K562 (cell line): ENCODE measurements at regions not wholly inside any gene's neighbourhood (a gene's known extent, or its start where the extent isn't known, plus 50 kb on each side); places are given as distances from the start of the nearest gene placed in this dataset.

Experiments used
- CHD2 ChIP-seq: IDR thresholded peaks from 2 replicates; pipeline ENCODE4 v1.6.1; 2011; ENCODE audit warnings: low read depth, low read length
- CTCF ChIP-seq, 3 experiments: IDR thresholded peaks in 2 of 3; conservative IDR thresholded peaks in 1 of 3; 2 replicates each; pipeline ENCODE4 v1.5.1; 2011 to 2012; ENCODE audit warnings: low read length in 3 of 3, mild to moderate bottlenecking in 3 of 3, control low read depth in 2 of 3, improper control_type of control experiment in 1 of 3, inconsistent platforms in 1 of 3, low read depth in 1 of 3, mixed read lengths in 1 of 3, moderate library complexity in 1 of 3; ENCODE audit not compliant: insufficient read depth in 2 of 3
- ETV5 ChIP-seq: sonication (generic); formaldehyde crosslinking; IDR thresholded peaks from 2 replicates; pipeline ENCODE4 v1.4.0; 2020; ENCODE audit warnings: low read depth, mild to moderate bottlenecking, missing genetic modification reagents
- ETV6 ChIP-seq, 3 experiments: fragments of 150-350 bp in 1 of 3; sonication (generic) in 1 of 3; formaldehyde crosslinking in 1 of 3; IDR thresholded peaks; 2 replicates each; pipeline versions ENCODE4 v1.6.1 to v1.8.0; 2014 to 2022; ENCODE audit warnings: borderline replicate concordance in 2 of 3, low read depth in 2 of 3, antibody characterized with exemption in 1 of 3, low read length in 1 of 3, mild to moderate bottlenecking in 1 of 3, missing genetic modification reagents in 1 of 3
- EZH2 ChIP-seq: IDR thresholded peaks from 2 replicates; pipeline ENCODE4 v1.6.1; 2012; ENCODE audit warnings: low read depth, mild to moderate bottlenecking, inconsistent platforms, low read length, borderline replicate concordance
- POLR2A ChIP-seq: fragments of 450-650 bp; conservative IDR thresholded peaks from 2 replicates; pipeline ENCODE4 v1.6.1; 2016
- ZNF197 ChIP-seq: fragments of 200-800 bp; sonication (Bioruptor generic); IDR thresholded peaks from 2 replicates; pipeline ENCODE4 v1.6.1; 2016; ENCODE audit warnings: low read depth, missing genetic modification characterization, missing compliant biosample characterization

- TF ChIP-seq ZNF197 (no peak), EZH2 (no peak), POLR2A (no peak), CTCF (IDR thresholded peaks at IDR 0.05 in 2 of 3, conservative IDR thresholded peaks at IDR 0.05 in 1 of 3; ENCODE audit: insufficient read depth in 2 of 3, low read depth in 1 of 3, low read length in 3 of 3) (no peak), ETV6 (IDR thresholded peaks at IDR 0.05; ENCODE audit: borderline replicate concordance in 1 of 2, low read depth in 2 of 2, low read length in 1 of 2) (no peak), ETV6 (CRISPR knock-in tag; IDR thresholded peaks at IDR 0.05; ENCODE audit: borderline replicate concordance) (no peak), CHD2 (no peak), ETV5 (no peak)
These were observed 582.6 kb upstream of the ATP2B1 start for GRCh38 chr12:90290980-90291975.
